ENCODE measurements at regions not wholly inside any gene's neighbourhood (a gene's known extent, or its start where the extent isn't known, plus 50 kb on each side); places are given as distances from the start of the nearest gene placed in this dataset.

DNA sequence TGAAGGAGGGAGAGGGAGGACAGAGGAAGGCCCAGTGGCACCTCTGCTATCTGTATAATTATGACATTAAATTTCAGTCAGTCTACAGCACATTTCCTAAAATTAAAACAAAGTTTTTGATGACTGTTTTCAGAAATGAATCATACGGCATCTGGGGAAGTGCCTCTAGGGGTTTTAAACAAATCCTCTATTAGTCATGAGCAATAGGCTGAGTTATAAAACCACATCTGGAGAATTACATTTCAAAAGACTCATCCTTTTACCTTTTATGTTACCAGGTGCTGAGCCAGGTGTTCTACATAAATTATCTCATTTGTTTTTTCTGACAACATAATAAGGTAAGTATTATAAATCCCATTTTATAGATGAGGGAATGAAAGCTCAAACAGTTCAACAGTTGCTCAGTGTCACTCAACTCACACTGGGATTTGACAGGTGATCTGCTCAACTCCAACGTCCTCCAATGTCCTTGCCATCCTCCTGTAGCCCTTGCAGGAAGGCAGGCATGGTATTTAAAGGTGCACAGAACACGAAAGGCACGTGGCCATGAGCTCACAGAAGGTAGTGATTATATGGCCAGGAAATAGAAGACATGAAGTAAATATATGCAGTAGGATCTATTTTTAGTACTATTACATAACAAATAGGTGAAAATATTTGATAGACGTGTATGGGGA lies 184.2 kb upstream of the MAN1A1 start (continued):
- TF ChIP-seq, protein P1, sequence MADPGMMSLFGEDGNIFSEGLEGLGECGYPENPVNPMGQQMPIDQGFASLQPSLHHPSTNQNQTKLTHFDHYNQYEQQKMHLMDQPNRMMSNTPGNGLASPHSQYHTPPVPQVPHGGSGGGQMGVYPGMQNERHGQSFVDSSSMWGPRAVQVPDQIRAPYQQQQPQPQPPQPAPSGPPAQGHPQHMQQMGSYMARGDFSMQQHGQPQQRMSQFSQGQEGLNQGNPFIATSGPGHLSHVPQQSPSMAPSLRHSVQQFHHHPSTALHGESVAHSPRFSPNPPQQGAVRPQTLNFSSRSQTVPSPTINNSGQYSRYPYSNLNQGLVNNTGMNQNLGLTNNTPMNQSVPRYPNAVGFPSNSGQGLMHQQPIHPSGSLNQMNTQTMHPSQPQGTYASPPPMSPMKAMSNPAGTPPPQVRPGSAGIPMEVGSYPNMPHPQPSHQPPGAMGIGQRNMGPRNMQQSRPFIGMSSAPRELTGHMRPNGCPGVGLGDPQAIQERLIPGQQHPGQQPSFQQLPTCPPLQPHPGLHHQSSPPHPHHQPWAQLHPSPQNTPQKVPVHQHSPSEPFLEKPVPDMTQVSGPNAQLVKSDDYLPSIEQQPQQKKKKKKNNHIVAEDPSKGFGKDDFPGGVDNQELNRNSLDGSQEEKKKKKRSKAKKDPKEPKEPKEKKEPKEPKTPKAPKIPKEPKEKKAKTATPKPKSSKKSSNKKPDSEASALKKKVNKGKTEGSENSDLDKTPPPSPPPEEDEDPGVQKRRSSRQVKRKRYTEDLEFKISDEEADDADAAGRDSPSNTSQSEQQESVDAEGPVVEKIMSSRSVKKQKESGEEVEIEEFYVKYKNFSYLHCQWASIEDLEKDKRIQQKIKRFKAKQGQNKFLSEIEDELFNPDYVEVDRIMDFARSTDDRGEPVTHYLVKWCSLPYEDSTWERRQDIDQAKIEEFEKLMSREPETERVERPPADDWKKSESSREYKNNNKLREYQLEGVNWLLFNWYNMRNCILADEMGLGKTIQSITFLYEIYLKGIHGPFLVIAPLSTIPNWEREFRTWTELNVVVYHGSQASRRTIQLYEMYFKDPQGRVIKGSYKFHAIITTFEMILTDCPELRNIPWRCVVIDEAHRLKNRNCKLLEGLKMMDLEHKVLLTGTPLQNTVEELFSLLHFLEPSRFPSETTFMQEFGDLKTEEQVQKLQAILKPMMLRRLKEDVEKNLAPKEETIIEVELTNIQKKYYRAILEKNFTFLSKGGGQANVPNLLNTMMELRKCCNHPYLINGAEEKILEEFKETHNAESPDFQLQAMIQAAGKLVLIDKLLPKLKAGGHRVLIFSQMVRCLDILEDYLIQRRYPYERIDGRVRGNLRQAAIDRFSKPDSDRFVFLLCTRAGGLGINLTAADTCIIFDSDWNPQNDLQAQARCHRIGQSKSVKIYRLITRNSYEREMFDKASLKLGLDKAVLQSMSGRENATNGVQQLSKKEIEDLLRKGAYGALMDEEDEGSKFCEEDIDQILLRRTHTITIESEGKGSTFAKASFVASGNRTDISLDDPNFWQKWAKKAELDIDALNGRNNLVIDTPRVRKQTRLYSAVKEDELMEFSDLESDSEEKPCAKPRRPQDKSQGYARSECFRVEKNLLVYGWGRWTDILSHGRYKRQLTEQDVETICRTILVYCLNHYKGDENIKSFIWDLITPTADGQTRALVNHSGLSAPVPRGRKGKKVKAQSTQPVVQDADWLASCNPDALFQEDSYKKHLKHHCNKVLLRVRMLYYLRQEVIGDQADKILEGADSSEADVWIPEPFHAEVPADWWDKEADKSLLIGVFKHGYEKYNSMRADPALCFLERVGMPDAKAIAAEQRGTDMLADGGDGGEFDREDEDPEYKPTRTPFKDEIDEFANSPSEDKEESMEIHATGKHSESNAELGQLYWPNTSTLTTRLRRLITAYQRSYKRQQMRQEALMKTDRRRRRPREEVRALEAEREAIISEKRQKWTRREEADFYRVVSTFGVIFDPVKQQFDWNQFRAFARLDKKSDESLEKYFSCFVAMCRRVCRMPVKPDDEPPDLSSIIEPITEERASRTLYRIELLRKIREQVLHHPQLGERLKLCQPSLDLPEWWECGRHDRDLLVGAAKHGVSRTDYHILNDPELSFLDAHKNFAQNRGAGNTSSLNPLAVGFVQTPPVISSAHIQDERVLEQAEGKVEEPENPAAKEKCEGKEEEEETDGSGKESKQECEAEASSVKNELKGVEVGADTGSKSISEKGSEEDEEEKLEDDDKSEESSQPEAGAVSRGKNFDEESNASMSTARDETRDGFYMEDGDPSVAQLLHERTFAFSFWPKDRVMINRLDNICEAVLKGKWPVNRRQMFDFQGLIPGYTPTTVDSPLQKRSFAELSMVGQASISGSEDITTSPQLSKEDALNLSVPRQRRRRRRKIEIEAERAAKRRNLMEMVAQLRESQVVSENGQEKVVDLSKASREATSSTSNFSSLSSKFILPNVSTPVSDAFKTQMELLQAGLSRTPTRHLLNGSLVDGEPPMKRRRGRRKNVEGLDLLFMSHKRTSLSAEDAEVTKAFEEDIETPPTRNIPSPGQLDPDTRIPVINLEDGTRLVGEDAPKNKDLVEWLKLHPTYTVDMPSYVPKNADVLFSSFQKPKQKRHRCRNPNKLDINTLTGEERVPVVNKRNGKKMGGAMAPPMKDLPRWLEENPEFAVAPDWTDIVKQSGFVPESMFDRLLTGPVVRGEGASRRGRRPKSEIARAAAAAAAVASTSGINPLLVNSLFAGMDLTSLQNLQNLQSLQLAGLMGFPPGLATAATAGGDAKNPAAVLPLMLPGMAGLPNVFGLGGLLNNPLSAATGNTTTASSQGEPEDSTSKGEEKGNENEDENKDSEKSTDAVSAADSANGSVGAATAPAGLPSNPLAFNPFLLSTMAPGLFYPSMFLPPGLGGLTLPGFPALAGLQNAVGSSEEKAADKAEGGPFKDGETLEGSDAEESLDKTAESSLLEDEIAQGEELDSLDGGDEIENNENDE (IDR thresholded peaks at IDR 0.05; ENCODE audit: insufficient replicate concordance, low read length), result no peak
- TF ChIP-seq ZNF274 (IDR thresholded peaks at IDR 0.05; ENCODE audit: borderline replicate concordance, extremely low read depth, low read length) (no peak), JUND (IDR thresholded peaks at IDR 0.05; ENCODE audit: low read length) (no peak), SP2 (IDR thresholded peaks at IDR 0.05; ENCODE audit: low read length) (no peak), HDAC2 (IDR thresholded peaks at IDR 0.05; ENCODE audit: borderline replicate concordance in 1 of 2, low read depth in 2 of 2, low read length in 2 of 2) (no peak), POU5F1 (IDR thresholded peaks at IDR 0.05; ENCODE audit: low read depth, low read length) (no peak), TEAD4 (IDR thresholded peaks at IDR 0.05; ENCODE audit: low read depth, low read length) (no peak), CREB1 (IDR thresholded peaks at IDR 0.05) (no peak), EGR1 (IDR thresholded peaks at IDR 0.05; ENCODE audit: borderline replicate concordance, low read depth, low read length) (no peak), FOSL1 (IDR thresholded peaks at IDR 0.05; ENCODE audit: insufficient read depth, low read depth, low read length) (no peak), POLR2A (IDR thresholded peaks at IDR 0.05; ENCODE audit: control extremely low read depth in 1 of 2, low read depth in 2 of 2, low read length in 2 of 2) (no peak), TAF1 (IDR thresholded peaks at IDR 0.05; ENCODE audit: low read depth, low read length) (no peak), SP1 (IDR thresholded peaks at IDR 0.05; ENCODE audit: low read depth, low read length) (no peak)
